ENCODE measurements at regions not wholly inside any gene's neighbourhood (a gene's known extent, or its start where the extent isn't known, plus 50 kb on each side); places are given as distances from the start of the nearest gene placed in this dataset.
A peak's percentile ranks its signal among the peaks of the same experiment; 100 is the strongest.

DNA sequence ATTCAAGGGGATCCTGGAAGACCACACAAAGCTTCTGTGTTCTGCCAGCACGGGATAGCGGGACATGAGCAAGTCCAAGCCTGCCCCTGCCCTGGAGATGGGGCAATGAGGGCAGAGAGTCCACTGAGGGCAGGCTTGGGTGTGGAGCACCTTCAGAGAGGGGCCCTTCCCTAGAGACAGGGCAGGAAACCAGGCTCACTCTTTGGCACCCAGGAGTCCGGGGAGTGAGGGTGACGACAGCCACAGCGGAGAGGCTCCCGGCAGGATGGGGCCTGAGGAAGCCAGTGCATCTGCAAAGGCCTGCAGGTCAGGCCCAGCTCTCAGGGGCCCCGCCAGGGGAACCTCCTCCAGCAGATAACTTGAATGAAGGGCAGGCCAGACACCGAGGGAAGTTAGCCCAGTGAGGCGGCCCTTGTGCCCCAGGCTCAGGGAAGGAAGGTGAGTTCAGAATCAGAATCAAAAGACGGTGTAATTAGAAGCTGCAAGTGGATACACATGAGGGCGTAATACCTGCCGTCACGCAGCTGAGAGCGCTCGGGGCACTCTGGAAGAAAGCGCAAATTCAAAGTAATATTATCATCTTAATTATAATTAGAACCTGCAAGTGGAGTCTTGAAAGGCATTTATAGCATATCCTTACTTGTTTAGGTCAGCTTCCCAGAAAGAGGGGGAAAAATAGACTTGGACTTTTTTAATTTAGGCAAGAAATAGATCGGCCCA, 142.6 kb upstream of the LGALSL start:
- no peaks in the 10 kb centered on the region for H3K4me1 ChIP-seq (ENCODE audit: insufficient read depth, low read length)
- DNase-seq = no peak
- H3K27ac ChIP-seq (ENCODE audit: low read depth, low read length) = no peak overlapping the region
- Mint-ChIP-seq H3K9me3 (no peaks in the 10 kb centered on the region), H3K36me3 (no peaks in the 10 kb centered on the region), H3K27ac (no peak overlapping the region), H3K4me1 (no peaks in the 10 kb centered on the region), H3K27me3 (peaks cover 4 to 5% of the 10 kb centered on the region in 2 donors), H3K4me3 (no peak overlapping the region)
- H3K9me3 ChIP-seq (ENCODE audit: low read length) = no peaks in the 10 kb centered on the region
- H3K36me3 ChIP-seq (ENCODE audit: insufficient read depth, low read length) = no peaks in the 10 kb centered on the region
- H3K27me3 ChIP-seq (ENCODE audit: insufficient read depth, low read length, poor library complexity, severe bottlenecking) = no peaks in the 10 kb centered on the region
- CTCF ChIA-PET = interaction anchor here (1.3 to 2.3 kb wide), 3 partner anchors 17 to 177 kb away, joined by 3 to 9 read pairs (median 8); no protein-coding TSS in a partner anchor
- POLR2A ChIA-PET = no interaction called here
- H3K4me3 ChIP-seq (ENCODE audit: low read length) = no peak overlapping the region

- no peak overlapping the region for H3K27ac Mint-ChIP-seq
- peaks cover 1 to 5% of the 10 kb centered on the region in 2 donors for H3K27me3 Mint-ChIP-seq
- Histone ChIP-seq H3K4me3 (ENCODE audit: low read length) (no peak overlapping the region), H3K9me3 (ENCODE audit: low read length) (no peaks in the 10 kb centered on the region), H3K4me1 (ENCODE audit: insufficient read depth, low read length) (no peaks in the 10 kb centered on the region), H3K27me3 (ENCODE audit: insufficient read depth, low read length, poor library complexity, severe bottlenecking) (no peaks in the 10 kb centered on the region), H3K27ac (ENCODE audit: low read depth, low read length) (no peak overlapping the region), H3K36me3 (ENCODE audit: insufficient read depth, low read length) (no peaks in the 10 kb centered on the region)
- no peak overlapping the region for H3K4me3 Mint-ChIP-seq
- no peaks in the 10 kb centered on the region for H3K9me3 Mint-ChIP-seq
- POLR2A ChIA-PET = no interaction called here
- CTCF ChIA-PET = interaction anchor here (2.0 to 2.3 kb wide), 2 partner anchors 16 to 19 kb away, joined by 8 to 9 read pairs; no protein-coding TSS in a partner anchor
- no peak for DNase-seq
- no peaks in the 10 kb centered on the region for H3K36me3 Mint-ChIP-seq
- H3K4me1 Mint-ChIP-seq = no peaks in the 10 kb centered on the region
Measured at GRCh38 chr2:64311948-64312621, 141.9 kb upstream of the LGALSL start.

DNA sequence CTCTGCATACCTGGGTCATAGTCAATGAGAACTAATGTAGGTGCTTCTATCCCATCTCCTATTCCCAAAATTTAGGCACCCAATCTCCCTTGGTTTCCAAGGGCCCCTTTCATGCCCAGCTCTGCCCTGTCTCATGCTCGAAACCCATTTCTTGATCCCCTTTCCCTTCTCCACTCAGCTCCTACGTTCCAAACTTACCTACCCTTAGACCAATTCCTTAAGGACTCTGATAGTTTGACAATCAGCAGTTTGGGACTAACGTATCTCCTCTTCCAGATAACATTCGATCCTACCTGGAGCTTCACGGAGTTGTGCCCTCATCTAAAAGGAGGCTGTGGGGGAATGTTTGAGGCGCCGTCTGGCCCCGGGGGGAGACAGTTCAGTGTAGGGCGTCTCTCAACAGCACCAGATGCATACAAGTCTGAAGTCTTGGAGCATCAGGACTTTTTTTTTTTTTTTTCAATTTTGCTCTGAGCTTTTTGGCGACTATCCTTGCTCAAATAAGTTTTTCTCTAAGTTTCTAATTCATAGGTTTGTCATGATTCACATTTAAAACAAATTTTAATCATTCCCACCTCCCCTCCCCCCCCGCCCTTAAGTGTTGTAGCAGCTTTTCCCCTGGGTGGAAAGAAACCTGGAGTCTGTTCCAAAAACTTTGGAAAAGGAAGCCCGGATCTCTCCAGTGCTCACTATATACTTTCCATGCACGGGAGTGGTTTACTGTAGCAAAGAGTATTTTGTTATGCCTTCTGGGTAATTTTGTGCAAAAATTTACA, 141.2 kb upstream of the LGALSL start:
- Histone ChIP-seq H3K36me3 (ENCODE audit: insufficient read depth, low read length) (no peaks in the 10 kb centered on the region), H3K4me3 (ENCODE audit: low read length) (no peak overlapping the region), H3K4me1 (ENCODE audit: insufficient read depth, low read length) (no peaks in the 10 kb centered on the region), H3K9me3 (ENCODE audit: low read length) (no peaks in the 10 kb centered on the region), H3K27me3 (ENCODE audit: insufficient read depth, low read length, poor library complexity, severe bottlenecking) (no peaks in the 10 kb centered on the region), H3K27ac (ENCODE audit: low read depth, low read length) (no peak overlapping the region)
- no peaks in the 10 kb centered on the region for H3K9me3 Mint-ChIP-seq
- ChIA-PET POLR2A (interaction anchor here (0.5 kb wide), 1 partner anchor 362 kb away, joined by 3 read pairs; no protein-coding TSS in a partner anchor), CTCF (interaction anchor here (2.0 to 2.3 kb wide), 2 partner anchors 15 to 18 kb away, joined by 8 to 9 read pairs; no protein-coding TSS in a partner anchor)
- DNase-seq = no peak
- no peaks in the 10 kb centered on the region for H3K4me1 Mint-ChIP-seq
- H3K4me3 Mint-ChIP-seq = no peak overlapping the region
- H3K27me3 Mint-ChIP-seq = peaks cover 0 to 5% of the 10 kb centered on the region in 2 donors
- H3K27ac Mint-ChIP-seq = peak overlapping the region in 1 of 8 donors; percentile 29
- H3K36me3 Mint-ChIP-seq = no peaks in the 10 kb centered on the region

- POLR2A ChIA-PET = interaction anchor here (0.5 kb wide), 1 partner anchor 363 kb away, joined by 3 read pairs; no protein-coding TSS in a partner anchor
- H3K27ac ChIP-seq (ENCODE audit: low read depth, low read length) = no peak overlapping the region
Measured at GRCh38 chr2:64313398-64313723, 140.6 kb upstream of the LGALSL start.

GRCh38 chr2:64315291-64315960, 138.5 kb upstream of the LGALSL start:
- CTCF ChIA-PET = no interaction called here
- POLR2A ChIA-PET = no interaction called here
- H3K4me1 Mint-ChIP-seq = no peaks in the 10 kb centered on the region

More at GRCh38 chr2:64313398-64313723, 140.6 kb upstream of the LGALSL start:
- Histone ChIP-seq H3K36me3 (ENCODE audit: insufficient read depth, low read length) (no peaks in the 10 kb centered on the region), H3K4me3 (ENCODE audit: low read length) (no peak overlapping the region), H3K4me1 (ENCODE audit: insufficient read depth, low read length) (no peaks in the 10 kb centered on the region), H3K9me3 (ENCODE audit: low read length) (no peaks in the 10 kb centered on the region), H3K27me3 (ENCODE audit: insufficient read depth, low read length, poor library complexity, severe bottlenecking) (no peaks in the 10 kb centered on the region)
- CTCF ChIA-PET = interaction anchor here (2.3 kb wide), 1 partner anchor 18 kb away, joined by 8 read pairs; no protein-coding TSS in a partner anchor
- Mint-ChIP-seq H3K4me3 (no peak overlapping the region), H3K9me3 (no peaks in the 10 kb centered on the region), H3K4me1 (no peaks in the 10 kb centered on the region), H3K36me3 (no peaks in the 10 kb centered on the region), H3K27ac (peak overlapping the region in 1 of 8 donors; percentile 4), H3K27me3 (peaks cover 0 to 3% of the 10 kb centered on the region in 2 donors)
- DNase-seq = no peak

GRCh38 chr2:64317707-64318475, 136.1 kb upstream of the LGALSL start:
- POLR2A ChIA-PET = no interaction called here
- H3K27ac ChIP-seq (ENCODE audit: low read depth, low read length) = no peak overlapping the region
- Mint-ChIP-seq H3K27ac (no peak overlapping the region), H3K27me3 (no peaks in the 10 kb centered on the region), H3K4me1 (peaks cover 0 to 3% (median 0%) of the 10 kb centered on the region in 3 donors), H3K4me3 (no peak overlapping the region), H3K36me3 (peaks cover 0 to 3% (median 0%) of the 10 kb centered on the region in 3 donors), H3K9me3 (no peaks in the 10 kb centered on the region)
- no peaks in the 10 kb centered on the region for H3K9me3 ChIP-seq (ENCODE audit: low read length)
- no peaks in the 10 kb centered on the region for H3K27me3 ChIP-seq (ENCODE audit: insufficient read depth, low read length, poor library complexity, severe bottlenecking)
- no peak overlapping the region for H3K4me3 ChIP-seq (ENCODE audit: low read length)
- H3K4me1 ChIP-seq (ENCODE audit: insufficient read depth, low read length) = no peaks in the 10 kb centered on the region
- no peak for DNase-seq
- CTCF ChIA-PET = interaction anchor here (0.5 to 3.5 kb wide), 2 partner anchors 9 to 10 kb away, joined by 3 to 16 read pairs; no protein-coding TSS in a partner anchor
- no peaks in the 10 kb centered on the region for H3K36me3 ChIP-seq (ENCODE audit: insufficient read depth, low read length)

More at GRCh38 chr2:64315291-64315960, 138.5 kb upstream of the LGALSL start:
- Mint-ChIP-seq H3K27ac (no peak overlapping the region), H3K36me3 (peaks cover 0 to 3% (median 0%) of the 10 kb centered on the region in 3 donors), H3K9me3 (no peaks in the 10 kb centered on the region), H3K27me3 (peaks cover 0 to under 1% of the 10 kb centered on the region in 2 donors), H3K4me3 (no peak overlapping the region)
- Histone ChIP-seq H3K4me1 (ENCODE audit: insufficient read depth, low read length) (no peaks in the 10 kb centered on the region), H3K4me3 (ENCODE audit: low read length) (no peak overlapping the region), H3K9me3 (ENCODE audit: low read length) (no peaks in the 10 kb centered on the region), H3K27ac (ENCODE audit: low read depth, low read length) (no peak overlapping the region), H3K36me3 (ENCODE audit: insufficient read depth, low read length) (no peaks in the 10 kb centered on the region), H3K27me3 (ENCODE audit: insufficient read depth, low read length, poor library complexity, severe bottlenecking) (no peaks in the 10 kb centered on the region)
- no peak for DNase-seq

DNA sequence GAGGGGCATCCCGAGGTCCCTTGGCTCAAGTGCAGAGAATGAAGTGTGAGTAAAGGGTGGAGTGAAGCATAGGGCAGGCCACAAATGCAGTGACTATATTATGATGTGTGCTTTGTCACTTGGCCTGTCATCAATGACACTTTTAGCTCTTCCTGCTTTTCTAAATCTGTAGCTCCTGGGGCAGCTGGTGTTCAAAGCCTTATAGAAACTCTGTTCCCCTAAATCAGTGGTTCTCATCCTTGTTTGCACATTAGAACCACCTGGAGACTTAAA, 135.6 kb upstream of the LGALSL start:
- H3K4me3 ChIP-seq (ENCODE audit: low read length) = no peak overlapping the region
- CTCF ChIA-PET = interaction anchor here (3.5 kb wide), 1 partner anchor 9 kb away, joined by 16 read pairs; no protein-coding TSS in a partner anchor
- POLR2A ChIA-PET = no interaction called here
- Mint-ChIP-seq H3K4me3 (no peak overlapping the region), H3K4me1 (peaks cover 0 to 7% (median 0%) of the 10 kb centered on the region in 3 donors), H3K9me3 (no peaks in the 10 kb centered on the region), H3K27me3 (no peaks in the 10 kb centered on the region), H3K27ac (no peak overlapping the region), H3K36me3 (peaks cover 0 to 3% (median 0%) of the 10 kb centered on the region in 3 donors)
- H3K27ac ChIP-seq (ENCODE audit: low read depth, low read length) = no peak overlapping the region
- H3K4me1 ChIP-seq (ENCODE audit: insufficient read depth, low read length) = no peaks in the 10 kb centered on the region
- no peaks in the 10 kb centered on the region for H3K36me3 ChIP-seq (ENCODE audit: insufficient read depth, low read length)
- DNase-seq = no peak
- H3K9me3 ChIP-seq (ENCODE audit: low read length) = no peaks in the 10 kb centered on the region
- H3K27me3 ChIP-seq (ENCODE audit: insufficient read depth, low read length, poor library complexity, severe bottlenecking) = no peaks in the 10 kb centered on the region

All from CD8-positive, alpha-beta memory T cell (primary cell).